ENCODE measurements at regions not wholly inside any gene's neighbourhood (a gene's known extent, or its start where the extent isn't known, plus 50 kb on each side); places are given as distances from the start of the nearest gene placed in this dataset.

DNA sequence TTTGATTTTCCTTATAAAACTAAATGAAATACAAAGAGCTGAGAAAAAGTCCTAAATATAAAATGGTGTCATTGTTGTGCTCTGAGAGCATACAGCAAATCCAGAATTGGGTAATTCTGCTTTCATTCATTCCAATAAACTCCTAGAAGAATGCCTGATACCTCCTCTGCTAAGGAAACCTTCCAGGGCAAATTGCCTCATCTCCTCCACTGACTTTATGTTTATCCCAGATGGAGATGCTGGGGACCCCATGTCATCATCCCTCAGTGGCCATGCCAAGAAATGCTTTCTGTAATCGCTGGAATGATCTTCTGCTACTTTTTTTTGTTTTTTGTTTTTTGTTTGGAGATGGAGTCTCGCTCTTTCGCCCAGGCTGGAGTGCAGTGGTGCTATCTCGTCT lies 119.3 kb upstream of the PRKCQ start:
- TF ChIP-seq, protein P1, sequence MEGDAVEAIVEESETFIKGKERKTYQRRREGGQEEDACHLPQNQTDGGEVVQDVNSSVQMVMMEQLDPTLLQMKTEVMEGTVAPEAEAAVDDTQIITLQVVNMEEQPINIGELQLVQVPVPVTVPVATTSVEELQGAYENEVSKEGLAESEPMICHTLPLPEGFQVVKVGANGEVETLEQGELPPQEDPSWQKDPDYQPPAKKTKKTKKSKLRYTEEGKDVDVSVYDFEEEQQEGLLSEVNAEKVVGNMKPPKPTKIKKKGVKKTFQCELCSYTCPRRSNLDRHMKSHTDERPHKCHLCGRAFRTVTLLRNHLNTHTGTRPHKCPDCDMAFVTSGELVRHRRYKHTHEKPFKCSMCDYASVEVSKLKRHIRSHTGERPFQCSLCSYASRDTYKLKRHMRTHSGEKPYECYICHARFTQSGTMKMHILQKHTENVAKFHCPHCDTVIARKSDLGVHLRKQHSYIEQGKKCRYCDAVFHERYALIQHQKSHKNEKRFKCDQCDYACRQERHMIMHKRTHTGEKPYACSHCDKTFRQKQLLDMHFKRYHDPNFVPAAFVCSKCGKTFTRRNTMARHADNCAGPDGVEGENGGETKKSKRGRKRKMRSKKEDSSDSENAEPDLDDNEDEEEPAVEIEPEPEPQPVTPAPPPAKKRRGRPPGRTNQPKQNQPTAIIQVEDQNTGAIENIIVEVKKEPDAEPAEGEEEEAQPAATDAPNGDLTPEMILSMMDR (IDR thresholded peaks at IDR 0.05) = no peak
- TF ChIP-seq EP300 (IDR thresholded peaks at IDR 0.05; ENCODE audit: low read depth) = no peak

Data from transverse colon (tissue), 3 donors.